ENCODE measurements at regions not wholly inside any gene's neighbourhood (a gene's known extent, or its start where the extent isn't known, plus 50 kb on each side); places are given as distances from the start of the nearest gene placed in this dataset.
A peak's percentile ranks its signal among the peaks of the same experiment; 100 is the strongest.

DNA sequence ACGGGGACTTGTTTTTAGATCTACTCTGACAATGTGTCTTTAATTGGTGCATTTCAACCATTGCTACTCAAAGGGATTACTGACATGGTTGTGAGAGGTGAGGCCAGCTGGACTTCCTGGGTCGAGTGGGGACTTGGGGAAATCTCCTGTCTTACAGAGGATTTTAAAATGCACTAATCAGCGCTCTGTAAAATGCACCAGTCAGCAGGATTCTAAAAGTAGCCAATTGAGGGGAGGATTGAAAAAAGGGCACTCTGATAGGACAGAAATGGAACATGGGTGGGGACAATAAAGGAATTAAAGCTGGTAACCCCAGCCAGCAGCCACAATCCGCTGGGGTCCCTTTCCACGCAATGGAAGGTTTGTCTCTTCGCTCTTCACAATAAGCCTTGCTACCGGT, 122.5 kb upstream of the SNRPN start:
- Histone ChIP-seq H3K23me2 (ENCODE audit: low read depth, low read length) (no peaks in the 10 kb centered on the region), H4K5ac (ENCODE audit: insufficient read length, low read depth, low read length) (no peak overlapping the region), H4K20me1 (replicated peaks in 1 of 2; ENCODE audit: control insufficient read depth in 1 of 2, insufficient read depth in 2 of 2, low read length in 2 of 2) (no peaks in the 10 kb centered on the region), H3K4me1 (replicated peaks in 1 of 4; ENCODE audit: control insufficient read depth in 3 of 4, insufficient read depth in 4 of 4, low read length in 3 of 4) (peaks cover 0 to 6% (median 2%) of the 10 kb centered on the region in 4 experiments; a peak in 4 of 7 replicates), H2AK5ac (ENCODE audit: low read depth, low read length) (no peak overlapping the region), H3K23ac (ENCODE audit: insufficient read length) (no peak overlapping the region), H3K18ac (ENCODE audit: extremely low read depth, low read length) (no peak overlapping the region), H3K9ac (replicated peaks in 1 of 4; ENCODE audit: extremely low read depth in 1 of 4, low read depth in 3 of 4, low read length in 3 of 4) (no peak overlapping the region), H3K27me3 (replicated peaks in 1 of 4; ENCODE audit: control insufficient read depth in 3 of 4, extremely low read depth in 1 of 4, insufficient read depth in 3 of 4, low read length in 3 of 4) (no peaks in the 10 kb centered on the region), H2BK12ac (ENCODE audit: low read depth, low read length) (no peak overlapping the region), H3K36me3 (ENCODE audit: control insufficient read depth in 2 of 4, insufficient read depth in 4 of 4, low read length in 3 of 4) (no peaks in the 10 kb centered on the region), H3K56ac (replicated peaks; ENCODE audit: insufficient read length, low read depth, low read length) (no peak overlapping the region), H3K4me3 (ENCODE audit: extremely low read depth in 1 of 4, insufficient read depth in 2 of 4, low read depth in 3 of 4, low read length in 4 of 4) (no peak overlapping the region), H4K91ac (replicated peaks; ENCODE audit: insufficient read length, low read length) (no peak overlapping the region), H2BK15ac (ENCODE audit: low read length) (no peak overlapping the region), H2BK5ac (ENCODE audit: low read depth, low read length) (no peak overlapping the region), H3K4ac (replicated peaks; ENCODE audit: insufficient read length, low read depth, low read length) (no peak overlapping the region), H2BK20ac (ENCODE audit: low read length) (0 out of 2 replicates have a peak overlapping the region, but pooled peaks have one; percentile 77), H2AFZ (ENCODE audit: low read length) (no peak overlapping the region), H2BK120ac (replicated peaks; ENCODE audit: low read depth, low read length) (no peak overlapping the region), H3K27ac (ENCODE audit: low read depth, low read length) (no peak overlapping the region), H4K8ac (ENCODE audit: extremely low read depth, insufficient read depth, low read length) (no peak overlapping the region), H3K4me2 (ENCODE audit: insufficient read depth in 1 of 2, low read depth in 2 of 2, low read length in 2 of 2) (no peak overlapping the region), H3K14ac (ENCODE audit: insufficient read length) (no peak overlapping the region), H3K9me3 (ENCODE audit: insufficient read depth in 2 of 2, low read depth in 1 of 2, low read length in 1 of 2) (peaks cover 0 to 7% of the 10 kb centered on the region in 2 experiments; a peak in 2 of 4 replicates), H3K79me1 (ENCODE audit: low read depth, low read length) (no peaks in the 10 kb centered on the region), H3K79me2 (ENCODE audit: control insufficient read depth in 1 of 2, insufficient read depth in 2 of 2, low read length in 2 of 2) (no peaks in the 10 kb centered on the region)
- TF ChIP-seq HDAC2 (IDR thresholded peaks at IDR 0.05; ENCODE audit: borderline replicate concordance in 1 of 2, low read depth in 2 of 2, low read length in 2 of 2) (no peak), SRF (IDR thresholded peaks at IDR 0.05; ENCODE audit: low read depth, low read length) (no peak), GTF2F1 (IDR thresholded peaks at IDR 0.05; ENCODE audit: borderline replicate concordance, low read depth, low read length) (no peak), MAX (IDR thresholded peaks at IDR 0.05) (no peak), NRF1 (IDR thresholded peaks at IDR 0.05; ENCODE audit: low read depth, low read length) (no peak), CHD2 (IDR thresholded peaks at IDR 0.05; ENCODE audit: low read length) (no peak), KDM4A (IDR thresholded peaks at IDR 0.05; ENCODE audit: low read depth, low read length, severe bottlenecking) (no peak), CBX5 (IDR thresholded peaks at IDR 0.05; ENCODE audit: low read depth, low read length) (no peak)
- TF ChIP-seq, protein P1, sequence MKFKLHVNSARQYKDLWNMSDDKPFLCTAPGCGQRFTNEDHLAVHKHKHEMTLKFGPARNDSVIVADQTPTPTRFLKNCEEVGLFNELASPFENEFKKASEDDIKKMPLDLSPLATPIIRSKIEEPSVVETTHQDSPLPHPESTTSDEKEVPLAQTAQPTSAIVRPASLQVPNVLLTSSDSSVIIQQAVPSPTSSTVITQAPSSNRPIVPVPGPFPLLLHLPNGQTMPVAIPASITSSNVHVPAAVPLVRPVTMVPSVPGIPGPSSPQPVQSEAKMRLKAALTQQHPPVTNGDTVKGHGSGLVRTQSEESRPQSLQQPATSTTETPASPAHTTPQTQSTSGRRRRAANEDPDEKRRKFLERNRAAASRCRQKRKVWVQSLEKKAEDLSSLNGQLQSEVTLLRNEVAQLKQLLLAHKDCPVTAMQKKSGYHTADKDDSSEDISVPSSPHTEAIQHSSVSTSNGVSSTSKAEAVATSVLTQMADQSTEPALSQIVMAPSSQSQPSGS (IDR thresholded peaks at IDR 0.05; ENCODE audit: low read length): no peak
- no peak for DNase-seq (ENCODE audit: low read depth in 1 of 2, low spot score in 2 of 2)
- CTCF ChIA-PET (ENCODE audit: partially characterized antibody): interaction anchor here (1.0 kb wide), 1 partner anchor 167 kb away, joined by 3 read pairs; no protein-coding TSS in a partner anchor
- POLR2A ChIA-PET (ENCODE audit: partially characterized antibody): interaction anchor here (0.9 kb wide), 1 partner anchor 60 kb away, joined by 3 read pairs; no protein-coding TSS in a partner anchor
- FAIRE-seq: no peak
- 79% methylated on average over 7 of the region's 7 CpGs; no CpG with 5 or more reads in 1 of the 2 experiments for WGBS, 2 experiments (ENCODE audit: extremely low coverage in 1 of 2, insufficient coverage in 1 of 2, insufficient read length in 1 of 2, insufficient replicate concordance in 2 of 2, low coverage in 1 of 2, low lambda C conversion rate in 2 of 2, missing lambda C conversion rate in 1 of 2)
